ENCODE measurements at regions not wholly inside any gene's neighbourhood (a gene's known extent, or its start where the extent isn't known, plus 50 kb on each side); places are given as distances from the start of the nearest gene placed in this dataset.
"Not testable (repeated sequence)": the region's sequence is repeated elsewhere in the genome, so short reads cannot be mapped to it uniquely, and the experiment has no call there.

DNA sequence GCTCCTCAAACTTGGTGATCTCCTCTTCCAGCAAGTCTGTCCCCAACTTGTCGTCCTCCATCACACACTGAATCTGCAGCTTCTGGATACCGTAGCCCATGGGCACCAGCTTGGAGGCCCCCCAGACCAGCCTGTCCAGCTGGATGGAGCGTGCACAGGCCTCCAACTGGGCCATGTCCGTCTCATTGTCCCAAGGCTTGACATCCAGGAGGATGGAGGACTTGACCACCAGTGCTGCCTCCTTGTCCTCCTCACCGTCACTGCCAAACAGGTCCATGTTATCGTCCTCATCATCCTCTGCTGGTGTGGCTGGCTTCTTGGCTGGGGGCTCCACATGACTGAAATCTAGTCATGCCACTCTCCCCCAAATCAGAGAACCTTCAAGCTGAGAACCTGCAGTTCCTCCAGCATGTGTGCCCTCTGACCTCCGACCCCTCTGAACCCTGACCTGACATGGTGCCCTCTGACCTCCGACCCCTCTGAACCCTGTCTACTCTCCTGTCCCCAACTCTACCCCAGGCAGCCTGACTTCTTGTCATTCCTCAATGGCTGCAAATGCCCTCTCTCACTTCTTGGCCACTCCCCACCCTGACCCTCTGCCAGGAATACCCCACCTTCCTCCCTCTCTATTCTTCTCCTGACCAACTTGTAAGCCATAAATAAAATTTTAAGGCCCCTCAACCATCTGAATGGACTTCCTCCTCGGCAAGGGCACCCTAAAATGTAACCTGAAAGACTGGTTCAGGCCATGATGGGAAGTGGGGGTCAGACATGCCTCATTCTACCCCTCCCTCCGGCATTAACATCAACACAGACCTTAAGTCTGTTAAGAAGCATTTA is 275.7 kb upstream of the C1orf174 start:
- no peak for DNase-seq

DNA sequence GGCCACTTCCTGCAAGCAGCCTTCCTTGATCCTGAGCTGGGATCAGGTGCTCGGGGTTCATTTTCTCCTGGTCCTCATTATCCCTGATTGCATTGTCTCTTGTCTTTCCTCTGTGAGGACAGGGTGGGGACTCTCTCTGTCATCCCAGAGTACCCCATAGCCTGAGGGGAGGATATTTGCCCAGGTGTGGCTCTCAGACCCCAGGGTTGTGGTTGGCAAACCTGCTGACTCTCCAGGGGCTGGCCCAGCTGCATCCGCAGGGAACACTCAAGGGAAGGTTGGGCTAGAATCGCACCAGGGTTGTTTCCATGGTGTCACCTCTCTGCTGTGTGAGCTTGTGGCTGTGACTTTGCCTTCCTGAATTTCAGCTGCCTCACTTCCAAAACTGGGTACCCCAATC is 276.8 kb upstream of the C1orf174 start:
- no peak for DNase-seq

DNA sequence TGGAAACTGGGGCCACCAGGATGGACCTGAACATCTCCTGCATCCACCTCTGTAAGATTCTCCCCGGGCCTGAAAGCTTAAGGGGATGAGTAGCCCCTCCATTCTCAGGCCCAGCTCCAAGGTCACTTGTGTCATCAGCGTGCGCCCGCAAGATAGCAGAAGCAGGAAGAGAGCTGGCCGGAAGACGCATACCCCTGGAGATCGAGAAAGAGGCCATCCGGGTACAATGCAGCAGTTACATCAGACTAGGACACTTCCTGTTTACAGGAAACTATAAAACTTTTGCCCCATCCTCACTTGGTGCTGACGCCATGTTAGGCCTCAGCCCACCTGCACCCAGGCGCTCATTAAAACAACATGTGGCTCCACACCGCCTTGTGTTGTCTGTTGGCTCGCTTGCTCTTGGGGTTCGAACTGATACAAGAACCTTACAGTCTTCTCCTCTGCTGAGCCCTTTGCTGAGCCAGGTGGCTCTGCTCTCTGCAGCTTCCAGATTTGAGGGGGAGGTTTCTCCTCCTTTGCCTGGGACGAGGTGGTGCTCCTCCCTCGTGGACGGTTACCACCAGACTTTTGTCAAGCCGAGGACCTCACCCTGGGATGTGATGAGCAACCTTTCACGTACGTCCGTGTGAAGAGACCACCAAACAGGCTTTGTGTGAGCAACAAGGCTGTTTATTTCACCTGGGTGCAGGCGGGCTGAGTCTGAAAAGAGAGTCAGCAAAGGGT is 277.5 kb upstream of the C1orf174 start:
- no peak for DNase-seq

DNA sequence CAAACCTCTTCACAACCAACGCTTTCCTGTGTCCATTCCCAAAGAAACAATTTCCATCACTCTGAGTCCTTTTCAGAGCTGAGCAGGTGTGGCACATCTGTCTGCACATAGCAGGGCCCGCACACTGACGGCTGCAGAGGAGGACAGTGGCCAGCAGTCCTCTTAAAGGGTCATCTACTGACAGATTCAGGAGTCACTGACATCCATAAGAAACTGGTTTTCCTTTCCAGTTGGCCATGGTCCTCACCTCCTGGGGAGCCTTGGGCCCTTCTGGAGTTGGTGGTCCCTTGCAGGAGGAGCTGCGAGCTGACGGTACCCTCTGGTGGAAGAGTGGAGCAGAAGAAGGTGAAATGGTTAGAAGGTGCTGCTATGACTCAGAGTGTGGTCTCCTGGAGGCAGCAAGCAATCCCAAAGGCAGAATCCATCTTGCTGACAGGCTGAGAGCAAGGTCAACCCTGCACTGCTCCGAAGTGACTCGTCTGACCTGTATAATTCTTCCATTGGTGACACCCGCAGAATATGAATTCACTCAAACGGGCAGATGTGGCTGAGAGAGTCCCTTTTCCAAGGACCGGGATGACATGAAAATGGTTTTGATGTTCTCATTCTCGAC is 278.5 kb upstream of the C1orf174 start:
- DNase-seq: no peak

DNA sequence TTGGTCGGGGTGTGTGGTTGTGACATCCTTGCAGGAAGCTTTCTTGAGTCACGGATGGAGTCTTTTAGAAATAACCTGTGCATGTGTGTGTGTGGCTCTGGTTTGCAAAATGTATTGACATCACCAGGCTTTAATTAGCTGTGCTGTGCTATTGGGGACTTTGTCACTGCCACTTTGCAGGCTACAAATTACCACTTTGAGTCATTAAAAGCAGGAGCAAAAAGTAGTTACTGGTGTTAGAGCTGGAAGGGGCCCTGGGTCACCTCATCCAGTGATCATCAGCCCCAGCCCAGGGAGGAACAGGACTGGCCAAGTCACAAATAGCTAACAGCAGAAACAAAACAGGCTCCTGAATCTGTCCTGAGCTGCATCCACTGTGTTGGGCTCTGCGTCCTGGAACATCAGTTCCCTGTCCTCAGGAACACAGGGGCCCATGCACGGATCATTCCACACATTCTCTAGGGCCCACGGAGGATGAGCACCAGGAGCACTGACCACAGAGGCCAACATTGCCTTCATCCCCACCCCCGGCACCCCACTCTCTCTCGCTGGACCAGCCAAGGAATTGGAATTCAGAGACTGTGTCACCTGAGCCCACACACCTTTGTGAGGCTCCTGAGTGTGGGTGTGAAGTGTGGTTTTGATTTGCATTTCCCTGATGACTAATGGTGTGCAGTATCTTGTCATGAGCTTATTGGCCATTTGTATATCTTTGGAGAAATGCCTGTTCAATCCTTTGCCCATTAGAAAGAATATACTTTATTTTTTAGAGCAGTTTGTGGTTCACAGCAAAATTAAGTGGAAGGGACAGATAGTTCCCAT is 280.1 kb upstream of the C1orf174 start:
- no peak for DNase-seq

DNA sequence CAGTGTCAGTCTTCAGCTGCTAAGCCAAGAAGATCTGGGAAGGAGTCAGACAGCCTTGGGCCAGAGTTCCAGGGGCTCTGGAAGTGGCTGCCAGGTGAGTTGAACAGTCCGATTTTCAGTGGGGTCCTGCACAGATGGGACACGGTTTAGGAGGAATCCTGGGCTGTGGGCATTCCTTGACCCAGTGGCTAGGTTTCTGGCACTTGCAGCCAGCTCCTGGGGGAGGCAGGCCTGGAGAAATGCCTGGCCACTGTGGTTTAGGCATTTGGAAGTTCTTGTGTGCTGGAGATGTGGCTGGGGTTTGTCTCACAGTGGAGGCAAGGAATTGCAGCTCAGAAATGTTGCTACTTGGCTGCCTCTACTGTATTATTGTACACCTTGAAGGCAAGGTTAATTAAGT is 286.4 kb upstream of the C1orf174 start:
- not testable (repeated sequence) for DNase-seq

DNA sequence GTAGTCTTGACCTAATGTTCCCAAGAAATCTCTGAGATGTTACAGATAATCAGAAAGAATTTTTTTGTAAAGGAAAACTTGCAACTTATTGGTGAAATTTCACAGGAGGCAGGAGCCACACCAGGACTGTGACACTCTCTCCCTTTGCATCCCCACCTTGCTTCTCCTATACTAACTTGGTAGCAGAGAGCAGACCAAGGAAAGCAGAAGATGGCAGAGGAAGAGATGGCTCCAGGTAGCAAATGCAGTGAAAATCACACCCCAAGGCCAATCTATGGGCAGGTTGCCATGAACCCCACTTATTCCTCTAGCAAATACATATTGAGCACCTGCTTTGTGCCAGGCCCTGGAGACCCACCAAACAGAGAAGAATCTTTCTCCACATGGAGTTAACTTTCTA is 303.4 kb upstream of the C1orf174 start:
- DNase-seq: no peak

DNA sequence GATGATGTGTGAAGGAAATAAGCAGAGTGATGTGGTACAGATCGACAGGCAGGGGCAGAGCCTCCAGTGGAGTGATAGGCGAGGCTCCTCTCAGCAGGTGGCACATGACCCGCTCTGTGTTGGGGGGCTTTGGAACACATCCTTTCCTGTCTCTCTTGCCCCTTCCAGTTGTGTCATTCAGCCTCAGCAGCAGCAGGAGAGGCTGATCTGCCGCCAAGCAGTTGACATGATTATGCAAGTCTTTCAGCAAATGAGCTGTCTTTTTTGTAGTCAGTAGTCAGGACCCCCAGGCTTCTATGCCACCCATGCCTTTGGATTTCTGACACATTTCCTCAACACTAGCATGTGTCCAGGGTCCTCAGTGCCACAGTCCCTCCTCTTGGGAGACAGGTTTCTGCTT is 307.1 kb upstream of the C1orf174 start:
- no peak for DNase-seq

DNA sequence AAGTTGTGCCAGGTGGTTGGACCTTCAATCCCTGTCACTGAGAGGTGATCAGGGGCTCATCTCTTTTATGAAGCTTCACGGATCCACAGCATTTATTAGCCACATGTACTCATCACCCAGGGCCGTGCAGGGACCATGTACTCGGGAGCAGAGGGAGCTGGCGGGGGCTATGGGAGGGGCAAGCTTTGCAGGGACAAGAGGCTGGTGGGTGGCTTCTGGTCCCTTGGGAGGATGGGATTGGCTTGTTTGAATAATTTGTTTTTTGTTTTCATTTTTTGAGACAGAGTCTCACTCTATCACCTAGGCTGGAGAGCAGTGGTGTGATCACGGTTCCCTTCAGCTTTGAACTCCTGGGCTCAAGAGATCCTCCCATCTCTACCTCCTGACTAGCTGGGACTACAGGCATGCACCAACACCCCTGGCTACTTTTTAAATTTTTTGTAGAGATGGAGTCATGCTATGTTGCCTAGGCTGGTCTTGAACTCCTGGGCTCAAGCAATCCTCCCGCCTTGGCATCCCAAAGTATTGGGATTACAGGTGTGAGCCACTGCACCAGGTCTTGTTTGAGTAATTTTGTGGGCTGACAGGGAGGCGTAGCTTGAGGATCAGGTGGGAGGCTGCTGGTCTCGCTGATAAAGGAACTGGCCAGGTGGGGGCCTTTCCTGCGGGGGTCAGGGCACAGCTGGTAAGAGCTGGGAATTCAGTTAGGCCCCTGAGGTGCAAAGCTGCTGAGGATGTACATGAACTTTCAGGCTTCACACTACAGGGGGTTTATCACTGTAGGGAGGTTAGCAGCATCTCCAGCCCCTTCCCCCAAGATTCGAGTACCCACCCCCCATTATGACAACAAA is 308.0 kb upstream of the C1orf174 start:
- DNase-seq: no peak

DNA sequence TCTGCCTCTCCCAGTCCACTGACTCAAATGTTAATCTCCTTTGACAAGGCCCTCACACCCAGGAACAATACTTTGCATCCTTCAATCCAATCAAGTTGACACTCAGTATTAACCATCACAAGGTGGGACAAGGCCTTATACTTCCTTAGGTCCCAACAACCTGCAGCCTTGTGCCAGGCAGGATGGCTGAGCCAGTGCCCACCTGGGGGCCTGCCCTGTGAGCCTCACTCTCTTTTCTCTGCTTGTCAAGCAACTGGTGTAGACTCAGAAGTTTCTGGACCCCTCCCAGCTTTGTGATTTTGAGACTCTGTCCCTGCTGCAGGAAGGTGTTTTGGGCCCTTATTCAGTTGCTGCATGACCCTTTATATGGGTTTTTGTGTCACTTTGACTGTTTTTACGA is 310.0 kb upstream of the C1orf174 start:
- DNase-seq: no peak

DNA sequence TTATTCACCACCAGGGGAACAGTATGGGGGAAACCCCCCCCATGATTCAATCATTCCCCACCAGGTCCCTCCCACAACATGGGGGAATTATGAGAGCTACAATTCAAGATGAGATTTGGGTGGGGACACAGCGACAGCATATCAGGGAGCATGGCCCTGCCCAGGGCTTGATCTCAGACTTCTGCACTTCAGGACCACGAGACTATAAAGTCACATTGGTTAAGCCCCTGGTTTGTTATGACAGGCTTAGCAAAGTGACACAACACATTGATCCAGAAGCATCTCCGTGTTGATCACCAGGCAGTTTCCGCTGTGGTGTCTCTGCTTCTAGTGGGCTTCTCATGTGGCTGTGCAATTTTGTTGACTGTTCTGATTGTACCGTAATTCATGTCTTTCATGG is 312.7 kb upstream of the C1orf174 start:
- DNase-seq: no peak

DNA sequence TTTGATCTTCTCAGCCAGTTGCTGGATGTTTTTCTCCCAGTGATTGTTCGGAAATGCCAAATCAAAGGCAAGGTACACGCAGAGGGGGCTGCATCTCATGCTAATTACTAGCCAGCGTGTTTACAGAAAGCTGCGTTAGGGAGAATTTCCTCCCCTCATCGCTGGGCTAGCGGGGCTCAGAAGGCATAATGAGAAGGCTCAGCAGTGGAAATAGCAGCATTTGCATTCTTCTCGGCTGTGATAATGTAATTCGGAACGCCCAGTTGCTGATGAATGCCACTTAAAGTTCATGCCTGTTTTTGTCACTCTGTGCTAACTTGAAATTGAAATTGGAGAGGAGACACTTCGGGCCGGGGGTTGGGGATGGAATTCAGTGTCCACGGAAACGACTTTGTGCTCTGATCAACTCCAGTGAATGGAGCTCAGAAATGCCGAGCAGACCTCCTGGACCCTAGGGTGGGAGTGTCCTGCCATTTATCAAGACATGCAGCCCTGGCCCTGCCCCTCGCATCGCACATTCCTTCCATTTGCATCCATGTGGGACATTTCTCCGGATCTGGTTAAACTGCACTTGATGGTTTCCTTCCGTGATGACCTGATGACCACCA is 313.4 kb upstream of the C1orf174 start:
- no peak for DNase-seq

DNA sequence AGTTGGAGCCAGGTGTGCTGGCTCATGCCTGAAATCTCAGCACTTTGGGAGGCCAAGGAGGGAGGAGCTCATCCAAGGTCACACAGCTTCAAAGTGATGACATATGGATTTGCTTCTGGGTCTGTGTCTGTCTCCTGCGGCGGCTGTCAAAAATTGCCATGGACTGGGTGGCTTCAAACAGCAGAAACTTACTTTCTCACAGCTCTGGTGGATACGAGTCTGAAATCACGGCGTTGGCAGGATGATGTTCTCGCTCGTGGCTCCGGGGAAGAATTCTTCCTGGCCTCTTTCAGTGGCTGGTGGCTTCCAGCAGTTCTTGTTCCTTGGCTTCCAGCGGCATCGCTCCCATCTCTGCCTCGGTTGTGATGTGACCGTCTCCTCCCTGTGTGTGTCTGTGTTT is 314.8 kb upstream of the C1orf174 start:
- no peak for DNase-seq

DNA sequence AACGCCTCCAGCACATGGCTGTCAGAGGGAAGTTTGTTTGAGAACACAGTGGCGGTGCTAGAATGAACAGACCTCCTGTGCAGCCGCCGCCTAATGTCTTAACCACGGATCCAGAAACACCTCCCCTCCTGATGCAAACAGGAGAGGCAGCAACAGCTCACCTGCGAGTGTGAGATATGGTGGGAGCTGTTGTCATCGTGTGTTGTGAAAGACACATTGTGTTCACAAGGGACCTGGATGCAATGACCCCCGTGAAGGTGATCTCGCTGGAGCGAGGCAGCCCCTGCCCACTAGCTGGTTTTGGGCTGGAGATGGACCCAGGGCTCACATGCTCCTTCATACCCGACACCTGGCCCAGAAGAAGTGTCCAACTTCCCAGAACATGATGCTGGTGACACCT is 315.3 kb upstream of the C1orf174 start:
- no peak for DNase-seq

DNA sequence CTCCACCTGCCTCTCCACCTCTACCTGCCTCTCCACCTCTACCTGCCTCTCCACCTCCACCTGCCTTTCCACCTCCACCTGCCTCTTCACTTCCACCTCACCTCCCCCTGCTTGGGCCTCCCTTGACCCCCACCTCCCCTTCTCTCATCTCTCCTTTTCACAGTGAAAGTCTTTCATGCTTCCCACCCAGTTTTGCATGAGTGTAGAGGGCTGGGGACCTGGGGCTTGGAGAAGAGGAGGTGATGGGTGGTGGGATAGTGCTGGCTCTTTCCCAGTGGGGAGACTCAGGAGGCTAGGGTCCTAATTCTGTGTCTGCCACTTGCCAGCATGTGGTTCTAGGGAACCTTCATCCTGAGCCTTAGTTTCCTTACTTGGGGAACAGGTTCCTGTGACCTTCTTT is 316.2 kb upstream of the C1orf174 start:
- no peak for DNase-seq

DNA sequence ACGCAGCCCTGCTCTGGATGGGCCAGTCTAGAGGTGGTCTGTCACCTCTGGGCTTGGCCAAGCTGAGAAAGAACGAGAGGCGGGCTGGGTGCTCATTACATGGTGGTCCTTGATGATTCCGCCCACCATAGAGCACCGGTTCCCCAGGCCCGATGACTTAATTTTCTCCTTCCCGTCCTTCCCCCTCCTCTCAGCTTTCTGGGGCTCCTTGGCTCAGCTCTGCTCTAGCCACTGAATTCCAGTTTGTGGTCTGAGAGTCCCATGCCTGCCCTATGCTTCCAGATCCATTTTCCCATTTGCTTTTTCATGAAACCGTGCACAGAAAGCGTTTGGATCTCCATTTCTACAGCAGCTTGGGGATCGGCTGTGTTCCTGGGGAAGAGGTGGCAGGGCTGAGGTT is 318.5 kb upstream of the C1orf174 start:
- no peak for DNase-seq

DNA sequence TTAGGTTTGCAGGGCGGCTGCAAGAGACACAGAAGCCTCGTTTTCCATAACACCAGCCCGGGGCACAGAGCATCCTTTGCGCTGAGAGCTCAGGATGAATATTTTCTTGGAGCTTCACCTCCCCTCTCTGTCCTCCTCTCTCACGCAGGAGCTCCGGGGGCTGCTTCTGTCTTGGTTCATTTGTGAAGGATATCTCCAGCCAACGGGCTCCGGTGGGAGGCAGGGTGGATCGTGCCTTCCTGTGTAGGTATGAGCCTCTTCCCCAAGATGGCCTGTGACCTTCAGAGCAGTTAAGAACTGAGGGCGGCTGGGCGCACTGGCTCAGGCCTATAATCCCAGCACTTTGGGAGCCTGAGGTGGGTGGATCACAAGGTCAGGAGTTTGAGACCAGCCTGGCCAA is 319.0 kb upstream of the C1orf174 start:
- no peak for DNase-seq

DNA sequence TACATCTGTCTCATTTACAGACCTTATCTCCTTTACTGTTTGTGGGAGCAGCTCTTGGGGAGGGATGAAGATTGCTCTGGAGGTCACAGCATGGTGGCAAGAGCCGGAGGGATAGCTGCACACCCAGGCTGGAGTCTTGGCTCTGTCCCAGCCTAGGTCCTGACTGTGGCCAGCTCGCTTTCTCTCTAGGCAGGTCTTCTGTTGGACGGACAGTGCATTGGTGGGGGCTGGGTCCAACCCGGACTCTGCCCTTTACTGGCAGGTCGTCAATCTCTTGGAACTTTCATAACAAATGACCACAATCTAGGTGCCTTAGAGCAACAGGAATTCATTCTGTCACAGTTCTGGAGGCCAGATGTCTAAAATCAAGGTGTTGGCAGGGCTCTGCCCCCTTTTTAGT is 319.8 kb upstream of the C1orf174 start:
- DNase-seq: no peak

DNA sequence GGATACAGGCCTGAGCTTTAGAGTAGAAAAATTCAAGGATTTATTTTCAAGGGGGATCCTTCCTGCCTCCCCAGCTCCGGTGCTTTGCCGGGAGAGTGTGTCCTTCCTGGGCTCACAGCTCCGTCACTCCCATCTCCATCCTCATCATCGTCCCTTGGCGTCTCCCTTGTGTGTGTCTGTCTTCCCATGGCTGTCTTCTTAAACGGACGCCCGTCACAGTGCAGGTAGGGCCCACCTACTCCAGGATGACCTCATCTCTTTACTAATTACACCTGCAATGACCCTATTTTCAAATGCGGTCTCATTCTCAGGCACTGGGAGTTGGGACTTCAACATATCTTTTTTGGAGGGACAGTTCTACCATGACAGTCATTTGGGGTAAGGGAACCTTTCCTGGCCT is 320.3 kb upstream of the C1orf174 start:
- DNase-seq: no peak

DNA sequence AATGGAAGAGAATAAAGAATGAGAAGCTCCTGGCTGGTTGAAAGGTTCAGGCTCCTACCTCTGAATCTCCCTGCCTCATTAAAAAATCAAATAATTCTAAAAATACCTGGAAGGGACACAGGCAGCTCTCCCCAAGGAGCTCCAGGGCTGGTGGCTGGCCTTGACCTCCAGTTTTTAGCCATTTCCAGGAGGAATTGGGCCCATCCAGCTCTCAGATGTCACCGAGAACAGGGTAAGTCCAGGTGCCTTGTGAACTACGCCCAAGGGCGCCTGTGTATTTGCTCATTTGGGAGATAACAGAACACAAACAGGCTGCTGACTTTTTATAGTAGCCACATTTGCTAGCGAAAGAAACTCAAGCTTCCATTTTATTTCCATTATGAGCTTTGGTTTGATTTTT is 321.0 kb upstream of the C1orf174 start:
- no peak for DNase-seq

DNA sequence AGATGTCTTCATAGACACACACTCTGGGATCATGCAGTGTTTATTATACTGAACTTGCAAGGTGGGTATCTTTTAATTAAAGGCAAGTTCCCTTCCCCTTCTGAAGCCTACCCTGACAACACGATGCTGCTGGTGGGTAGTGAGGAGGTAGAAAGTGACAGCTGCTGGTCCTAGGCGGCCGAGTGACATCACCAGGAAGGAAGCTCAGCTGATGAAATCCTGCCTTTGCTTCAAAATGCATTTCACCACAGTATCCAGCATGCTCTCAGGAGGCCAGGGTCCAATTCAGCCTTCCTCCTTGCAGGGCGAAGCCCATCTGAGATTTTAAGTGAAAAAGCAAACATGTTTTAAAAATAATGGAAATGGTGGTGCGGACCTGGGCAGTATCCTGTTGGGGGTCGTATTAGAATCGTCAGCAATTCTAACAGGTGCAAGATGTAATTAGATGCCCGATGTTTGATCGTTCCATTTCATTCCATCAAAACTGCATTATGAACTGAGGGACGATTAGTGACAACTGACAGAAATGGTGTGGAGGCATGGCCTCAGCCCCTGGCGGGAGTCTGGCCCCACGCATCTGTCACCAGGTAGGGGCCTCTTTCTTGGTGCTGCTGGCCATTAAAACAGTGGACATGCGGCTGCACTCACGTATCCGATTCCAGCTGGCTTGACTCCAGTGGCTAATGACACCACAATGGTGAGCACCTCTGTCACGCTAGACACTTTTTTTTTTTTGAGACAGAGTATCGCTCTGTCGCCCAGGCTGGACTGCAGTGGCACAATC is 324.8 kb upstream of the C1orf174 start:
- no peak for DNase-seq

Measured in CD4-positive, alpha-beta T cell treated with Interleukin-17A for 1 hour (primary cell).